ENCODE measurements at regions not wholly inside any gene's neighbourhood (a gene's known extent, or its start where the extent isn't known, plus 50 kb on each side); places are given as distances from the start of the nearest gene placed in this dataset.
"Not testable (repeated sequence)": the region's sequence is repeated elsewhere in the genome, so short reads cannot be mapped to it uniquely, and the experiment has no call there.

GRCh38 chr15:95205077-95205476 lies 973.7 kb downstream of the MCTP2 start:
- no peak for DNase-seq

- DNase-seq = not testable (repeated sequence)
These were observed 974.5 kb downstream of the MCTP2 start for GRCh38 chr15:95205830-95206229.

GRCh38 chr15:95208071-95208470 lies 976.7 kb downstream of the MCTP2 start:
- DNase-seq = no peak

DNA sequence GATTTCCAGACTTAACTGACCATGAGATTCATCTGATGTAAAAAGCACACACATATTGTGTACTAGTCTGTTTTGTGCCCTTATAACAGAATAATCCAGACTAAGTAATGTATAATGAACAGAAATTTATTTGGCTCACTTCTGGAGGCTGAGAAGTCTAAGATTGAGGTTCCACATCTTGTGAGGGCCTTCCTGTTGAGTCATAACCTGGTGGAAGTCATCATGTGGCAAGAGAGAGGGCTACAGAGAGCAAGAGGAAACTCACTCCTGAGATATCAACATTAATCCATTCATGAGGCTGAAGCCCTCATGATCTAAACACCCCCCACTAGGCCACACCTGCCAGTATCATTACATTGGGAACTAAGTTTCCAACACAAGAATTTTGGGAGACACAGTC lies 977.6 kb downstream of the MCTP2 start:
- DNase-seq = no peak

DNA sequence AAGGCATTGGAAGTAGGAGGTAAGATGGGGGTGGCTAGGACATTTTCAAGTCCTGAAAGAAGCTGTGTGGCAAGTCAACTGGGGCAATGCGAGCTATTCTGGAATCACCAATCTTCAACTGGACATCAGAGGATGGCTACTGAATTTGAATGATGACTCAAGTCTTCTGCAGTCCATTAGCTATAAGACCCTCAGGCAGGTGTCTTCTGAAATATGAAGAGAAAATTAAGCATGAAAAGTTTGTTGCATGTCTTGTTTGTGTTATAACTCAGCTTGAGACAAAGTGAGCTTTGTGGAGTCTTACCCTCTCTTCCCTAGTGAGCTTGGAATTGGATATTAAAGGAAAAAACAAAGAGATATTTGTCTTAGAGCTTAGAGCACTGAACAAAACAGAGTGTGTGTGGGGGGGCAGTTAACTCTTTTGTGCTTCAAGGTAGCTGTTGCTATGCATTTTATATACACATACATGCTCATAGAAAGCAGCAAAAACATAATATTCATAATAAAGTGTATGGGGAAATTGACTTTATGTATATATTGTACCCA lies 979.1 kb downstream of the MCTP2 start:
- DNase-seq = no peak

- no peak for DNase-seq
These were observed 983.7 kb downstream of the MCTP2 start for GRCh38 chr15:95215017-95215416.

- DNase-seq = no peak
These were observed 995.5 kb downstream of the MCTP2 start for GRCh38 chr15:95226835-95227234.

DNA sequence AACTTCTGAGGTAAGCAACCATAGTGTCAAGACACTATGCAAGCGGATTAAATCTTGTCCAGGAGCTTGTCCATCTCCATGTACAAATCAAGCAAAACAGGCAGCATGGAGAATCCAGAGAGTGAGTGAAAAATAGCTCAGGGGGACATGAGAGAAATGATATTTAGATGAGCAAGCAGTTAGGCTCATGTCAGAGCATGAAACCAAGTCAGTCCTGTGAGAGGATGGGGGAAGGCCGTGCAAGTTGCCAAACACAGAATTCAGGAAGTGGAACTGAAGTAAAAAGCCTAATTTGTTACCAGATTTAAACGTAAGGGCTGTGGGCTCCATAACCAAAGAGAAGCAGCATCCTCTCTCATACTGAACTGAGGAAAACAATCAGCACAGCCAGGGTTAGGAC lies 995.9 kb downstream of the MCTP2 start:
- no peak for DNase-seq

- DNase-seq = no peak
These were observed 997.6 kb downstream of the MCTP2 start for GRCh38 chr15:95228856-95229555.

DNA sequence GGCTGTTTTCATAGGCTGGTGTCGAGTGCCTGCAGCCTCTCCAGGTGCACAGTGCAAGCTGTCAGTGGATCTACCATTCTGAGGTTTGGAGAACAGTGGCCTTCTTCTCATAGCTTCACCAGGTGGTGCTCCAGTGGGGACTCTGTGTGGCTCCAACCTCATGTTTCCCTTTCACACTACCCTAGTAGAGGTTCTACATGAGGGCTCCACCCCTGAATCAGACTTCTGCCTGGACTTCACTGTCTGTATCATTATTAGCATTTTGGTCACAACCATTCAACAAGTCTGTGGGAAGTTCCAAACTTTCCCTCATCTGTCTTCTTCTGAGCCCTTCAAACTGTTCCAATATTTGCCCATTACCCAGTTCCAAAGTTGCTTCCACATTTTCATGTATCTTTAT lies 1003.7 kb downstream of the MCTP2 start:
- DNase-seq = no peak

DNA sequence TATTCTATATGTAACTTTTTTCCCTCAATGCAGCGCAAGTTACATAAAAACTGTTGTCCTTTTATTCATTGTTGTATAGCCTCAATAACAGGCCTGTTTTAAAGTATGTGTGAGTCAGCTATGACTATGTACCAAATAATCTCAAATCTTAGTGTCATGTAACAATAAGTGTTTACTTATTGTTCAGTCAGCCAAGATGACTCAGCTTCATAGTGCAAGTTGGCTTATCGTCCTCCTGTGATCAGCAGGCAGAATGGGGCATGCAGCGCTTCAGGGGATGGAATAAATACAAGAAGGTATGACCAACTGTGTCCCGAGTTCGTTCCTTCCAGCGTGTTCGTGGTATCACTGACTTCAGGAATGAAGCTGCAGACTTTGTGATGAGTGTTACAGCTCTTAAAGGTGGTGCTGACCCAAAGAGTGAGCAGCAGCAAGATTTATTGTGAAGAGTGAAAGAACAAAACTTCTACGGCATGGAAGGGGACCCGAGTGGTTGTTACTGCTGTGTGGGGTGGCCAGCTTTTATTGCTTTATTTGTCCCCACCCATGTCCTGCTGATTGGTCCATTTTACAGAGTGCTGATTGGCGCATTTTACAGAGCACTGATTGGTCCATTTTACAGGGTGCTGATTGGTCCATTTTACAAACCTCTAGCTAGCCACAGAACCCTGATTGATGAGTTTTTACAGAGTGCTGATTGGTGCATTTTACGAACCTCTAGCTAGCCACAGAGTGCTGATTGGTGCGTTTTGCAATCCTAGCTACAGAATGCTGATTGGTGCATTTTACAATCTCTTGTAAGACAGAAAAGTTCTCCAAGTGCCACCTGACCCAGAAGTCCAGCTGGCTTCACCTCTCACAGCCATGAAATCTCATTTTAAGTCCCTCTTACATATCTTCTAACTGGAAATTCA lies 1016.0 kb downstream of the MCTP2 start:
- DNase-seq = no peak

DNA sequence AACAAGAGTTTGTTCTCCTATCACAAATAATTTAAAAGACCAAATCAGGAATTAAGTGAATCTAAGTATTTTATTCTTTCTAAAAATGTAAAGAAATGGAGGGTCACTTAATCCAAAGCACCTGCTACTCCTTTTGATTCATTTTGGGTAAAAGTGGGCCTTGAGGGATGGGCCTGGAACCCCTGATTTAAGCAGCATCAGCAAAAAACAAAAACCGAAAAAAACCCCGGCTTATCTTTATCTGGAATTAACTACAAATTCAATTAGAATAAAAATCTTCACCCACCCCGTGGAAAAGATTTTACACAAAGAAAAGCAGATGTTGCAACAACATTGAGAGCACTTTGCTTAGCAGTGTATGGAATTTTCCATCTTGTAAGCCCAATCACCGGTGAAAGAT lies 1018.2 kb downstream of the MCTP2 start:
- DNase-seq = no peak

- DNase-seq = no peak
These were observed 1021.0 kb downstream of the MCTP2 start for GRCh38 chr15:95252404-95252803.

- no peak for DNase-seq
These were observed 1022.9 kb downstream of the MCTP2 start for GRCh38 chr15:95254263-95254662.

- DNase-seq = peak; percentile 34
These were observed 1028.2 kb downstream of the MCTP2 start for GRCh38 chr15:95259513-95259912.

DNA sequence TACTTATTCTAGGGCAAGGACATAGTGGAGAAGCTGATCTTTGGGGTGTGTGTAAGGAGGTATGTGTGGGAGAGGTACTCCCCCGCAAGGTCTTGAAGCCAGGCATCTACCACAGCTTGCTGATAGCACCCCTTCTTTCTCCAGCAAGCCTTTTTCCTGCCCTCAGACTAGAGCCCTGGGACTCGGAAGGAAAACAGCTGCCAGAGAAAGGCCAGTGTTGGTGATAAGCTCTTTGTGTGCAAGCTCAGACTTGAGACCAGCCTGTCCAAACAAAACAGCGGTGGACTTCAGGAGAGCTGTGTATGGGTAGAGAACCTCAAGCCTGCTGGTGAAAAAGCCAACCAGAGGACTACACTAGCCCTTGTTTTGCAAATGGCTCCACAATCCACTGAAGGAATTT lies 1028.6 kb downstream of the MCTP2 start:
- no peak for DNase-seq

GRCh38 chr15:95260856-95261255 lies 1029.5 kb downstream of the MCTP2 start:
- DNase-seq = no peak

- DNase-seq = no peak
These were observed 1030.2 kb downstream of the MCTP2 start for GRCh38 chr15:95261546-95261945.

GRCh38 chr15:95261968-95262367 lies 1030.6 kb downstream of the MCTP2 start:
- no peak for DNase-seq

GRCh38 chr15:95262866-95263564 lies 1031.7 kb downstream of the MCTP2 start:
- no peak for DNase-seq

GRCh38 chr15:95263751-95264150 lies 1032.4 kb downstream of the MCTP2 start:
- no peak for DNase-seq

- DNase-seq = no peak
These were observed 1034.1 kb downstream of the MCTP2 start for GRCh38 chr15:95265419-95265997.
